H1 (cell line): ENCODE measurements at regions not wholly inside any gene's neighbourhood (a gene's known extent, or its start where the extent isn't known, plus 50 kb on each side); places are given as distances from the start of the nearest gene placed in this dataset.

ENCODE experiments used
- CTCF ChIA-PET: fragments of 300-600 bp; sonication (Branson Sonifier 250); formaldehyde crosslinking; loops from one replicate; lab custom pipeline; 2021; ENCODE audit not compliant: partially characterized antibody; lab: Charles Lee
- POLR2A ChIA-PET: fragments of 300-600 bp; sonication (Branson Sonifier 250); formaldehyde crosslinking; loops from one replicate; lab custom pipeline; 2021; ENCODE audit warnings: inconsistent platforms; ENCODE audit not compliant: partially characterized antibody; lab: Charles Lee
- DNase-seq, 2 experiments: peaks; one replicate each; pipeline versions ENCODE4 v3.0.0 to v3.0.0-alpha.2; 2010 to 2022; ENCODE audit warnings: low spot score in 2 of 2, low read depth in 1 of 2, mixed read lengths in 1 of 2
- FAIRE-seq: peaks from 2 replicates; lab custom pipeline; 2011; peaks lifted over from hg19 to GRCh38; lab: Jason Lieb, UNC
- H2AFZ ChIP-seq: 2 replicates; pipeline ENCODE4 v1.8.1; 2012; ENCODE audit warnings: low read length, inconsistent platforms
- H2AK5ac ChIP-seq: 2 replicates; pipeline ENCODE4 v1.6.1; 2013; ENCODE audit warnings: low read depth, low read length
- H2BK120ac ChIP-seq: replicated peaks from 2 replicates; pipeline ENCODE3; 2013; ENCODE audit warnings: low read depth, low read length, inconsistent platforms
- H2BK12ac ChIP-seq: 2 replicates; pipeline ENCODE4 v1.6.1; 2013; ENCODE audit warnings: low read depth, low read length
- H2BK15ac ChIP-seq: 2 replicates; pipeline ENCODE4 v1.6.1; 2013; ENCODE audit warnings: low read length
- H2BK20ac ChIP-seq: 2 replicates; pipeline ENCODE4 v1.6.1; 2013; ENCODE audit warnings: low read length
- H2BK5ac ChIP-seq: 2 replicates; pipeline ENCODE4 v1.6.1; 2013; ENCODE audit warnings: low read depth, low read length
- H3K14ac ChIP-seq: 2 replicates; pipeline ENCODE4 v1.6.1; 2013; ENCODE audit warnings: inconsistent platforms; ENCODE audit not compliant: insufficient read length
- H3K18ac ChIP-seq: 2 replicates; pipeline ENCODE4 v1.6.1; 2013; ENCODE audit warnings: low read length; ENCODE audit errors: extremely low read depth
- H3K23ac ChIP-seq: 2 replicates; pipeline ENCODE4 v1.6.1; 2013; ENCODE audit warnings: inconsistent platforms; ENCODE audit not compliant: insufficient read length
- H3K23me2 ChIP-seq: 2 replicates; pipeline ENCODE4 v1.6.1; 2013; ENCODE audit warnings: low read depth, low read length
- H3K27ac ChIP-seq: 2 replicates; pipeline ENCODE4 v1.6.1; 2011; ENCODE audit warnings: low read depth, low read length, inconsistent platforms
- H3K27me3 ChIP-seq, 4 experiments: replicated peaks in 1 of 4; 1 replicate in 1 of 4; 2 replicates in 3 of 4; pipeline versions ENCODE4 v1.6.1 to v1.8.1; 2011 to 2013; ENCODE audit warnings: low read length in 3 of 4, mild to moderate bottlenecking in 3 of 4, inconsistent platforms in 2 of 4, mixed read lengths in 2 of 4, moderate library complexity in 1 of 4; ENCODE audit not compliant: control insufficient read depth in 3 of 4, insufficient read depth in 3 of 4; ENCODE audit errors: extremely low read depth in 1 of 4
- H3K36me3 ChIP-seq, 4 experiments: 2 replicates each; pipeline versions ENCODE4 v1.6.1 to v1.8.1; 2011 to 2013; ENCODE audit warnings: mild to moderate bottlenecking in 4 of 4, low read length in 3 of 4, moderate library complexity in 2 of 4, control low read depth in 1 of 4, inconsistent platforms in 1 of 4; ENCODE audit not compliant: insufficient read depth in 4 of 4, control insufficient read depth in 2 of 4
- H3K4ac ChIP-seq: replicated peaks from 2 replicates; pipeline ENCODE3; 2013; ENCODE audit warnings: low read length, low read depth, mixed read lengths, inconsistent platforms; ENCODE audit not compliant: insufficient read length
- H3K4me1 ChIP-seq, 4 experiments: replicated peaks in 1 of 4; 1 replicate in 1 of 4; 2 replicates in 3 of 4; pipeline versions ENCODE4 v1.6.1 to v1.8.1; 2011 to 2013; ENCODE audit warnings: low read length in 3 of 4, inconsistent platforms in 2 of 4, mixed read lengths in 1 of 4; ENCODE audit not compliant: insufficient read depth in 4 of 4, control insufficient read depth in 3 of 4
- H3K4me2 ChIP-seq, 2 experiments: 2 replicates each; pipeline versions ENCODE4 v1.6.1 to v1.8.1; 2011 to 2013; ENCODE audit warnings: low read depth in 2 of 2, low read length in 2 of 2, control low read depth in 1 of 2, inconsistent platforms in 1 of 2, mild to moderate bottlenecking in 1 of 2; ENCODE audit not compliant: insufficient read depth in 1 of 2
- H3K4me3 ChIP-seq, 4 experiments: fragments of 200-600, 300-600 bp in 1 of 4; sonication (generic), shearing (Covaris generic), sonication (Bioruptor Twin) in 1 of 4; 2 replicates each; pipeline versions ENCODE4 v1.5.1 to v1.8.1; 2011 to 2016; ENCODE audit warnings: low read length in 4 of 4, low read depth in 3 of 4, control low read depth in 2 of 4, inconsistent platforms in 2 of 4, mild to moderate bottlenecking in 2 of 4, mixed read lengths in 1 of 4, moderate library complexity in 1 of 4; ENCODE audit not compliant: insufficient read depth in 2 of 4; ENCODE audit errors: extremely low read depth in 1 of 4
- H3K56ac ChIP-seq: replicated peaks from 2 replicates; pipeline ENCODE3; 2013; ENCODE audit warnings: low read depth, mild to moderate bottlenecking, mixed read lengths, low read length, inconsistent platforms; ENCODE audit not compliant: insufficient read length
- H3K79me1 ChIP-seq: 2 replicates; pipeline ENCODE4 v1.6.1; 2013; ENCODE audit warnings: low read depth, low read length, control low read depth
- H3K79me2 ChIP-seq, 2 experiments: 2 replicates each; pipeline versions ENCODE4 v1.6.1 to v1.8.1; 2012 to 2013; ENCODE audit warnings: low read length in 2 of 2, mild to moderate bottlenecking in 2 of 2, inconsistent platforms in 1 of 2; ENCODE audit not compliant: insufficient read depth in 2 of 2, control insufficient read depth in 1 of 2
- H3K9ac ChIP-seq, 4 experiments: replicated peaks in 1 of 4; 1 replicate in 1 of 4; 2 replicates in 3 of 4; pipeline versions ENCODE4 v1.6.1 to v1.8.1; 2011 to 2013; ENCODE audit warnings: low read depth in 3 of 4, low read length in 3 of 4, control low read depth in 2 of 4, mild to moderate bottlenecking in 2 of 4, moderate library complexity in 2 of 4, inconsistent platforms in 1 of 4; ENCODE audit errors: extremely low read depth in 1 of 4
- H3K9me3 ChIP-seq, 2 experiments: 2 replicates each; pipeline versions ENCODE4 v1.6.1 to v1.8.1; 2012 to 2013; ENCODE audit warnings: mild to moderate bottlenecking in 2 of 2, moderate library complexity in 2 of 2, control low read depth in 1 of 2, inconsistent platforms in 1 of 2, low read depth in 1 of 2, low read length in 1 of 2, mixed read lengths in 1 of 2; ENCODE audit not compliant: insufficient read depth in 2 of 2
- H4K20me1 ChIP-seq, 2 experiments: replicated peaks in 1 of 2; 2 replicates each; pipeline versions ENCODE3 to v1.8.1; 2011 to 2013; ENCODE audit warnings: inconsistent platforms in 2 of 2, low read length in 2 of 2, mild to moderate bottlenecking in 1 of 2; ENCODE audit not compliant: insufficient read depth in 2 of 2, control insufficient read depth in 1 of 2
- H4K5ac ChIP-seq: 2 replicates; pipeline ENCODE4 v1.6.1; 2013; ENCODE audit warnings: low read length, low read depth, mixed read lengths, inconsistent platforms; ENCODE audit not compliant: insufficient read length
- H4K8ac ChIP-seq: 2 replicates; pipeline ENCODE4 v1.8.0; 2013; ENCODE audit warnings: mild to moderate bottlenecking, moderate library complexity, low read length, inconsistent platforms; ENCODE audit not compliant: insufficient read depth; ENCODE audit errors: extremely low read depth
- H4K91ac ChIP-seq: replicated peaks from 2 replicates; pipeline ENCODE3; 2013; ENCODE audit warnings: low read length, mixed read lengths, inconsistent platforms; ENCODE audit not compliant: insufficient read length
- BRCA1 ChIP-seq: IDR thresholded peaks from 2 replicates; pipeline ENCODE4 v1.6.1; 2012; ENCODE audit warnings: low read depth, low read length, improper control_type of control experiment
- CREB1 ChIP-seq: IDR thresholded peaks from 2 replicates; pipeline ENCODE4 v1.6.1; 2012; ENCODE audit warnings: inconsistent platforms
- KDM1A ChIP-seq: fragments of 200-600, 300-600 bp; sonication (generic); IDR thresholded peaks from 2 replicates; pipeline ENCODE4 v1.7.1; 2016; ENCODE audit warnings: mild to moderate bottlenecking, low read length, borderline replicate concordance
- KDM4A ChIP-seq: IDR thresholded peaks from one replicate; pipeline ENCODE4 v1.7.1; 2012; ENCODE audit warnings: low read depth, mild to moderate bottlenecking, moderate library complexity, low read length, inconsistent platforms; ENCODE audit not compliant: severe bottlenecking
- MAFK ChIP-seq: IDR thresholded peaks from 2 replicates; pipeline ENCODE4 v1.6.1; 2012; ENCODE audit warnings: low read depth, mild to moderate bottlenecking, improper control_type of control experiment, low read length
- PHF8 ChIP-seq: fragments of 200-600 bp; sonication (generic); conservative IDR thresholded peaks from 2 replicates; pipeline ENCODE4 v1.7.1; 2012; ENCODE audit warnings: low read depth, mild to moderate bottlenecking, inconsistent platforms, low read length, moderate library complexity
- RNF2 ChIP-seq: fragments of 200-900, 300-1000 bp; sonication (generic); IDR thresholded peaks from 2 replicates; pipeline ENCODE4 v1.7.1; 2016; ENCODE audit warnings: borderline replicate concordance, low read depth, mild to moderate bottlenecking, antibody characterized with exemption, low read length; ENCODE audit not compliant: poor library complexity, severe bottlenecking; ENCODE audit errors: missing control alignments
- ZNF274 ChIP-seq: IDR thresholded peaks from 2 replicates; pipeline ENCODE4 v1.7.0; 2012; ENCODE audit warnings: low read length, borderline replicate concordance; ENCODE audit errors: extremely low read depth
- WGBS, 2 experiments: shearing (Covaris generic) in 1 of 2; methylation state at CpG; one replicate each; pipeline versions ENCODE4 v1.1.6 to v1.1.7; 2013 to 2015; ENCODE audit warnings: low lambda C conversion rate in 2 of 2, mixed read lengths in 2 of 2, inconsistent platforms in 1 of 2, low coverage in 1 of 2, missing lambda C conversion rate in 1 of 2; ENCODE audit not compliant: insufficient replicate concordance in 2 of 2, insufficient coverage in 1 of 2, insufficient read length in 1 of 2; ENCODE audit errors: extremely low coverage in 1 of 2, missing lambda C conversion rate in 1 of 2; 5-methylcytosine and 5-hydroxymethylcytosine counted together
- TF ChIP-seq, protein P1 (sequence below): IDR thresholded peaks from 2 replicates; pipeline ENCODE4 v1.6.1; 2012; ENCODE audit warnings: inconsistent platforms

DNA sequence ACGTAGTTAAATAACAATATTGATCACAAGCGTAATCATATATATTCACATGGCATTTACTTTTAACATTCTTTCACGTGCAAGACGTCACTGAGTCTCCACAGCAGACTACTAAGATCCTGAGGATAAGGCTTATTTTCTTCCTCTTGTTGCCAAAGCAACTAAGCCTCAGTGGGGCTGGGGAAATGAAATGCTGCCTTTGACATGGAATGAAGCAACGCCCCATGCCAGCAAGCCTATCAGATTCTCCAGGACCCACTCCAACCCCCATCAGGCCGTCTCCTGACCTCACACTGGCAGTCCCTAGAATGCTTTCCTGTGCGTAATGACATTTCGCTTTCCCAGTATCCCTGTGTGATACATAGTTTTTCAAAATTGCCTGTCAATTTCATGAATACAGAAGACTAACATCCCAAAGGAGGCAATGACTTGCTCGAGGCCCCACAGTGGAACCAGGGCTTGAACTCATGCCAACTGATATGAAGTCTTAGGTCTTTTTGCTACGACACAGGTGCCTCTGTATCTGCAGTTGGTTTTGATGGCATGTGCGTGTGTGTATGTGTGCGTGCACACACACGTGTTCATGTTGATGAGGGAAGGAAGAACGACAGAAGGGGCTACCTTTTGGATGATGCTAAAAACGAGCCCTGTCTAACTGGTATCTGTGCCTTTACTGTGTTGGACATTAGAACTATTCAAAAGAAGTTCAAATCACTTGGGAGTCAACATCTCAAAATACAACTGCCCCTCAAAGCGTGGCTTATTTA, 239.1 kb downstream of the VRK1 start:
- Histone ChIP-seq H3K9ac (peak overlapping the region in 1 of 4 experiments; percentile 14; a peak in 1 of 7 replicates), H2BK120ac (no peak overlapping the region), H2BK20ac (no peak overlapping the region), H3K14ac (no peak overlapping the region), H3K56ac (no peak overlapping the region), H3K27me3 (peaks cover 4 to 27% (median 18%) of the 10 kb centered on the region in 4 experiments; a peak in 6 of 7 replicates), H3K4me3 (no peak overlapping the region), H2BK12ac (peak overlapping the region; percentile 20; the same call in 1 of the 2 replicates), H3K4me2 (no peak overlapping the region), H3K4me1 (peaks cover 6 to 17% (median 9%) of the 10 kb centered on the region in 4 experiments), H3K18ac (no peak overlapping the region), H4K20me1 (no peaks in the 10 kb centered on the region), H3K23ac (no peak overlapping the region), H3K79me2 (no peaks in the 10 kb centered on the region), H2BK15ac (no peak overlapping the region), H4K5ac (no peak overlapping the region), H2BK5ac (no peak overlapping the region), H3K4ac (no peak overlapping the region), H2AFZ (no peak overlapping the region), H4K91ac (no peak overlapping the region), H2AK5ac (no peak overlapping the region), H3K23me2 (peaks cover 8% of the 10 kb centered on the region), H3K79me1 (no peaks in the 10 kb centered on the region), H3K36me3 (no peaks in the 10 kb centered on the region), H3K27ac (no peak overlapping the region), H4K8ac (no peak overlapping the region), H3K9me3 (peaks cover 5 to 10% of the 10 kb centered on the region in 2 experiments; a peak in 2 of 4 replicates)
- FAIRE-seq, result no peak
- DNase-seq, result no peak
- 74% methylated on average over 15 of the region's 16 CpGs; no CpG with 5 or more reads in 1 of the 2 experiments for WGBS, 2 experiments
- ChIA-PET POLR2A (interaction anchor here (0.8 kb wide), 1 partner anchor 9 kb away, joined by 4 read pairs; no protein-coding TSS in a partner anchor), CTCF (interaction anchor here (1.1 kb wide), 1 partner anchor 26 kb away, joined by 5 read pairs; no protein-coding TSS in a partner anchor)
- TF ChIP-seq BRCA1 (no peak), PHF8 (no peak), KDM1A (no peak), KDM4A (no peak), RNF2 (no peak), CREB1 (no peak), ZNF274 (no peak), MAFK (no peak)
- TF ChIP-seq, protein P1, sequence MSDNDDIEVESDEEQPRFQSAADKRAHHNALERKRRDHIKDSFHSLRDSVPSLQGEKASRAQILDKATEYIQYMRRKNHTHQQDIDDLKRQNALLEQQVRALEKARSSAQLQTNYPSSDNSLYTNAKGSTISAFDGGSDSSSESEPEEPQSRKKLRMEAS, result no peak
